HepG2 (cell line): ENCODE measurements at regions not wholly inside any gene's neighbourhood (a gene's known extent, or its start where the extent isn't known, plus 50 kb on each side); places are given as distances from the start of the nearest gene placed in this dataset.

Source experiments
- ATAC-seq: fragments of 200-7000 bp; cut with Tn5 transposase; 3 replicates; pipeline ENCODE4 v1.9.1; 2020; ENCODE audit warnings: mild to moderate bottlenecking, moderate library complexity
- BruUV-seq: library from RNA; stranded (reverse); fragments of 400-500 nt; replicated peaks from 2 replicates; lab custom pipeline; 2021; lab: Mats Ljungman, UMichigan
- CTCF ChIA-PET: fragments of 300-600 bp; formaldehyde crosslinking; extraction: SDS; loops from one replicate; lab custom pipeline; 2021; ENCODE audit warnings: low total read pairs, inconsistent platforms, low intra/inter-chr PET ratio; lab: Yijun Ruan, JAX
- POLR2A ChIA-PET: fragments of 350-600 bp; sonication (Branson Sonifier 250); formaldehyde crosslinking; loops from one replicate; lab custom pipeline; 2020; ENCODE audit warnings: antibody characterized with exemption, inconsistent platforms; lab: Yijun Ruan, JAX
- DNase-seq: peaks from one replicate; pipeline ENCODE4 v3.0.0-alpha.2; 2015; ENCODE audit warnings: low spot score
- FAIRE-seq: peaks from 3 replicates; lab custom pipeline; 2011; peaks lifted over from hg19 to GRCh38; lab: Jason Lieb, UNC
- H2AFZ ChIP-seq: one replicate; pipeline ENCODE4 v1.6.1; 2011; ENCODE audit warnings: low read length, inconsistent platforms
- H3K27ac ChIP-seq: fragments of 300-600 bp; 3 replicates; pipeline ENCODE4 v1.8.0; 2011; ENCODE audit warnings: mixed run types, mild to moderate bottlenecking, mixed read lengths, low read length, inconsistent platforms; ENCODE audit not compliant: insufficient read depth; ENCODE audit errors: extremely low read length
- H3K27me3 ChIP-seq, 2 experiments: fragments of 200-600 bp in 1 of 2; 2 replicates in 1 of 2; 3 replicates in 1 of 2; pipeline versions ENCODE4 v1.6.0 to v1.8.0; 2011; ENCODE audit warnings: low read length in 2 of 2, mild to moderate bottlenecking in 2 of 2, moderate library complexity in 2 of 2, inconsistent platforms in 1 of 2; ENCODE audit not compliant: insufficient read depth in 2 of 2, control insufficient read depth in 1 of 2
- H3K36me3 ChIP-seq, 2 experiments: fragments of 200-600 bp in 1 of 2; replicated peaks in 1 of 2; 2 replicates in 1 of 2; 3 replicates in 1 of 2; pipeline versions ENCODE4 v1.5.1 to v1.8.0; 2011; ENCODE audit warnings: low read length in 2 of 2, inconsistent platforms in 1 of 2; ENCODE audit not compliant: insufficient read depth in 2 of 2, control insufficient read depth in 1 of 2
- H3K4me1 ChIP-seq: 2 replicates; pipeline ENCODE4 v1.5.1; 2012; ENCODE audit warnings: low read length, inconsistent platforms; ENCODE audit not compliant: insufficient read depth
- H3K4me2 ChIP-seq: 2 replicates; pipeline ENCODE4 v1.6.0; 2011; ENCODE audit warnings: low read depth, low read length, inconsistent platforms
- H3K4me3 ChIP-seq, 3 experiments: fragments of 200-600 bp in 1 of 3; sonication (generic), shearing (Covaris generic) in 1 of 3; replicated peaks in 1 of 3; 2 replicates each; pipeline ENCODE4 v1.5.1; 2011 to 2016; ENCODE audit warnings: low read length in 3 of 3, inconsistent platforms in 2 of 3, low read depth in 2 of 3, mild to moderate bottlenecking in 2 of 3, control low read depth in 1 of 3, mixed read lengths in 1 of 3; ENCODE audit not compliant: insufficient read depth in 1 of 3
- H3K79me2 ChIP-seq: one replicate; pipeline ENCODE4 v1.6.1; 2011; ENCODE audit warnings: low read length, inconsistent platforms; ENCODE audit not compliant: insufficient read depth
- H3K9ac ChIP-seq: 2 replicates; pipeline ENCODE4 v1.6.0; 2011; ENCODE audit warnings: mild to moderate bottlenecking, low read depth, low read length, inconsistent platforms; ENCODE audit not compliant: insufficient read depth
- H3K9me3 ChIP-seq: 2 replicates; pipeline ENCODE4 v1.5.1; 2012; ENCODE audit warnings: mild to moderate bottlenecking, low read length
- H4K20me1 ChIP-seq: 2 replicates; pipeline ENCODE4 v1.6.0; 2011; ENCODE audit warnings: inconsistent platforms, mild to moderate bottlenecking, low read length, moderate library complexity; ENCODE audit not compliant: insufficient read depth
- BORCS8-MEF2B ChIP-seq: sonication (generic); formaldehyde crosslinking; IDR thresholded peaks from 2 replicates; pipeline ENCODE4 v1.8.0; 2022; ENCODE audit warnings: mild to moderate bottlenecking, missing genetic modification reagents
- MIER3 ChIP-seq: IDR thresholded peaks from 2 replicates; pipeline ENCODE4 v1.6.1; 2016; ENCODE audit warnings: missing compliant biosample characterization, borderline replicate concordance
- MLX ChIP-seq: IDR thresholded peaks from 2 replicates; pipeline ENCODE4 v1.6.1; 2016
- MTA1 ChIP-seq: sonication (generic); formaldehyde crosslinking; IDR thresholded peaks from 2 replicates; pipeline ENCODE4 v1.4.0; 2020; ENCODE audit warnings: missing genetic modification reagents, mild to moderate bottlenecking, borderline replicate concordance
- MYPOP ChIP-seq: sonication (generic); formaldehyde crosslinking; IDR thresholded peaks from 2 replicates; pipeline ENCODE4 v1.8.1; 2023; ENCODE audit warnings: mild to moderate bottlenecking, moderate library complexity, missing genetic modification reagents
- NBN ChIP-seq: fragments of 450-650 bp; conservative IDR thresholded peaks from 2 replicates; pipeline ENCODE4 v1.6.1; 2017
- STAG1 ChIP-seq: sonication (generic); formaldehyde crosslinking; IDR thresholded peaks from 2 replicates; pipeline ENCODE4 v1.4.0; 2020; ENCODE audit warnings: missing genetic modification reagents
- SUZ12 ChIP-seq: fragments of 150-350 bp; IDR thresholded peaks from 2 replicates; pipeline ENCODE4 v1.6.1; 2014; ENCODE audit warnings: low read depth, low read length
- THAP8 ChIP-seq: sonication (generic); formaldehyde crosslinking; IDR thresholded peaks from 2 replicates; pipeline ENCODE4 v1.5.1; 2020; ENCODE audit warnings: missing genetic modification reagents, mild to moderate bottlenecking, borderline replicate concordance
- WIZ ChIP-seq: sonication (generic); formaldehyde crosslinking; IDR thresholded peaks from 2 replicates; pipeline ENCODE4 v1.5.1; 2020; ENCODE audit warnings: mild to moderate bottlenecking, missing genetic modification reagents
- ZBED4 ChIP-seq: sonication (generic); formaldehyde crosslinking; IDR thresholded peaks from 2 replicates; pipeline ENCODE4 v1.4.0; 2020; ENCODE audit warnings: missing genetic modification reagents, borderline replicate concordance
- ZSCAN22 ChIP-seq: sonication (generic); formaldehyde crosslinking; IDR thresholded peaks from 2 replicates; pipeline ENCODE4 v1.4.0; 2020; ENCODE audit warnings: mild to moderate bottlenecking, missing genetic modification reagents
- ZZZ3 ChIP-seq: sonication (generic); formaldehyde crosslinking; IDR thresholded peaks from 2 replicates; pipeline ENCODE4 v1.4.0; 2020; ENCODE audit warnings: missing genetic modification reagents, mild to moderate bottlenecking, borderline replicate concordance
- WGBS: methylation state at CpG from one replicate; pipeline ENCODE4 v1.1.6; 2017; ENCODE audit warnings: low lambda C conversion rate; 5-methylcytosine and 5-hydroxymethylcytosine counted together
- in situ Hi-C: cut with HindIII; loops from 2 replicates; pipeline ENCODE4 v1.10.0; 2017; ENCODE audit warnings: low pct_unique_long_range_greater_than_20kb; ENCODE audit not compliant: extremely low pct_ligation_motif_present
- intact Hi-C: fragments of 100-400 bp; cut with micrococcal nuclease; formaldehyde crosslinking; loops from one replicate; pipeline ENCODE4 v1.10.0; 2022; ENCODE audit not compliant: unreplicated experiment
- TF ChIP-seq, protein P1 (sequence below): sonication (generic); formaldehyde crosslinking; conservative IDR thresholded peaks from 2 replicates; pipeline ENCODE4 v1.8.0; 2022; ENCODE audit warnings: low read depth, missing genetic modification reagents
- TF ChIP-seq, protein P2 (sequence below): sonication (generic); formaldehyde crosslinking; IDR thresholded peaks from 2 replicates; pipeline ENCODE4 v1.4.0; 2020; ENCODE audit warnings: mild to moderate bottlenecking, missing genetic modification reagents

DNA sequence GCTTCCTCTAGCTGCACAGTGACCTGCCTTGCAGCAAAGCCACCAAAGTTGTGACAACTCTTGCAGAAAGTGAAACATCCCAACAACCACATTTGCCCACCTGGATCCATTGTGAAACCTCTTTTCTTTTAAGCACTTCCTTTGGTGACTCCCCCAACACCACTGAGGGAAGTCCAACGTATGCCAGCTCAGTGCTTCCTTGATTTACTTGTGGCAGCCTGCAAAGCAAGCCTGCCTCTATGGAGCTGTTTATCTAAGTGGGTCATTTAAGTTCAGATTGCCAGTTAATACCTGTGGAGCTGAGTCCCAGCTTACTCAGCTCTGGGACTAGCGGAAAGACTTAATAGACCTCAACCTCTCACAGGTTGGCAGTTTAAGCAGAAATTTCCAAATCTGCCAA lies 230.8 kb upstream of the GHITM start:
- no peak for TF ChIP-seq ZSCAN22 (CRISPR knock-in tag)
- TF ChIP-seq BORCS8-MEF2B (CRISPR knock-in tag): no peak
- TF ChIP-seq, protein P1, sequence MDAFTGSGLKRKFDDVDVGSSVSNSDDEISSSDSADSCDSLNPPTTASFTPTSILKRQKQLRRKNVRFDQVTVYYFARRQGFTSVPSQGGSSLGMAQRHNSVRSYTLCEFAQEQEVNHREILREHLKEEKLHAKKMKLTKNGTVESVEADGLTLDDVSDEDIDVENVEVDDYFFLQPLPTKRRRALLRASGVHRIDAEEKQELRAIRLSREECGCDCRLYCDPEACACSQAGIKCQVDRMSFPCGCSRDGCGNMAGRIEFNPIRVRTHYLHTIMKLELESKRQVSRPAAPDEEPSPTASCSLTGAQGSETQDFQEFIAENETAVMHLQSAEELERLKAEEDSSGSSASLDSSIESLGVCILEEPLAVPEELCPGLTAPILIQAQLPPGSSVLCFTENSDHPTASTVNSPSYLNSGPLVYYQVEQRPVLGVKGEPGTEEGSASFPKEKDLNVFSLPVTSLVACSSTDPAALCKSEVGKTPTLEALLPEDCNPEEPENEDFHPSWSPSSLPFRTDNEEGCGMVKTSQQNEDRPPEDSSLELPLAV (CRISPR knock-in tag): no peak
- TF ChIP-seq SUZ12: no peak
- TF ChIP-seq NBN: no peak
- no peak for TF ChIP-seq MIER3 (CRISPR knock-in tag)
- TF ChIP-seq MTA1 (CRISPR knock-in tag): no peak
- TF ChIP-seq, protein P2, sequence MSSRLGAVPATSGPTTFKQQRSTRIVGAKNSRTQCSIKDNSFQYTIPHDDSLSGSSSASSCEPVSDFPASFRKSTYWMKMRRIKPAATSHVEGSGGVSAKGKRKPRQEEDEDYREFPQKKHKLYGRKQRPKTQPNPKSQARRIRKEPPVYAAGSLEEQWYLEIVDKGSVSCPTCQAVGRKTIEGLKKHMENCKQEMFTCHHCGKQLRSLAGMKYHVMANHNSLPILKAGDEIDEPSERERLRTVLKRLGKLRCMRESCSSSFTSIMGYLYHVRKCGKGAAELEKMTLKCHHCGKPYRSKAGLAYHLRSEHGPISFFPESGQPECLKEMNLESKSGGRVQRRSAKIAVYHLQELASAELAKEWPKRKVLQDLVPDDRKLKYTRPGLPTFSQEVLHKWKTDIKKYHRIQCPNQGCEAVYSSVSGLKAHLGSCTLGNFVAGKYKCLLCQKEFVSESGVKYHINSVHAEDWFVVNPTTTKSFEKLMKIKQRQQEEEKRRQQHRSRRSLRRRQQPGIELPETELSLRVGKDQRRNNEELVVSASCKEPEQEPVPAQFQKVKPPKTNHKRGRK (CRISPR knock-in tag): no peak
- no peak for TF ChIP-seq MLX (CRISPR knock-in tag)
- TF ChIP-seq STAG1: no peak
- TF ChIP-seq THAP8 (CRISPR knock-in tag): no peak
- TF ChIP-seq ZBED4: no peak
- no peak for TF ChIP-seq MYPOP (CRISPR knock-in tag)
- TF ChIP-seq ZZZ3 (CRISPR knock-in tag): no peak
- TF ChIP-seq WIZ (CRISPR knock-in tag): no peak
- in situ Hi-C loops: no loop called here
- Histone ChIP-seq H3K27ac (no peak overlapping the region), H4K20me1 (no peaks in the 10 kb centered on the region), H3K4me1 (no peaks in the 10 kb centered on the region), H3K4me2 (no peak overlapping the region), H2AFZ (no peak overlapping the region), H3K36me3 (no peaks in the 10 kb centered on the region), H3K27me3 (no peaks in the 10 kb centered on the region; a peak in 1 of 5 replicates), H3K79me2 (no peaks in the 10 kb centered on the region), H3K4me3 (no peak overlapping the region), H3K9ac (no peak overlapping the region), H3K9me3 (no peaks in the 10 kb centered on the region)
- POLR2A ChIA-PET: no interaction called here
- CTCF ChIA-PET: no interaction called here
- intact Hi-C loops: no loop called here
- 25% methylated on average over 2 of the region's 2 CpGs for WGBS
- no TSS peak for BruUV-seq
- ATAC-seq: no peak
- FAIRE-seq: no peak
- DNase-seq: no peak
